ENCODE measurements at regions not wholly inside any gene's neighbourhood (a gene's known extent, or its start where the extent isn't known, plus 50 kb on each side); places are given as distances from the start of the nearest gene placed in this dataset.

DNA sequence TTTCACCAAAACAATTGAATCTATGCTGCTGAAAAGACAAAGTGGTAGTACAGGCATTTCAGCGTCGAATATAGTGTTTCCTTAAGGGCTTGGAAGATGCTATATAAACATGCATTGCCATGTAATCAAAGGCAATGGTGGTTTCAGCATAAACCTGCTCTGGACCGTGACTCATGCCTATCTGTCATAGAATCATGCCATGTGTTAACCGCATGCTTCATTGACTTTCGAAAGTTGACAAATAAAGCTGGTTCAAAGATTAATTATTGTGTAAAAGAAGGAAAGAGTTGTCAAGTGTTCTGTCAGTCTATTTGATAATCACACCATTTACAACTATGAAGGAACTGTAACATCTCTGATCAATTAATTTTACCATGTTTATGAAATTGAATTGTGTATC, 83.2 kb downstream of the FUNDC1 start:
- Histone ChIP-seq H4K20me1 (ENCODE audit: control insufficient read depth, insufficient read depth) (no peaks in the 10 kb centered on the region), H3K9ac (ENCODE audit: control insufficient read depth, insufficient read depth, low read length) (no peak overlapping the region), H2AFZ (ENCODE audit: control insufficient read depth, low read depth, low read length) (no peak overlapping the region), H3K4me1 (ENCODE audit: control insufficient read depth, insufficient read depth, low read length) (no peaks in the 10 kb centered on the region), H3K36me3 (ENCODE audit: control insufficient read depth in 2 of 2, insufficient read depth in 2 of 2, low read length in 1 of 2) (no peaks in the 10 kb centered on the region), H3K4me2 (ENCODE audit: control insufficient read depth, insufficient read depth) (no peak overlapping the region), H3K4me3 (no peak overlapping the region), H3K79me2 (ENCODE audit: control insufficient read depth, insufficient read depth, low read length) (no peaks in the 10 kb centered on the region), H3K27ac (ENCODE audit: control insufficient read depth, insufficient read depth) (no peak overlapping the region), H3K9me3 (replicated peaks; ENCODE audit: control insufficient read depth, insufficient read depth, low read length) (no peaks in the 10 kb centered on the region), H3K27me3 (replicated peaks in 1 of 2; ENCODE audit: control insufficient read depth in 2 of 2, insufficient read depth in 2 of 2, low read length in 1 of 2) (no peaks in the 10 kb centered on the region)
- intact Hi-C loops (cut with micrococcal nuclease; ENCODE audit: unreplicated experiment) (no loop called here), in situ Hi-C loops (cut with MboI) (no loop called here)
- 51% methylated on average over 5 of the region's 5 CpGs for WGBS (ENCODE audit: insufficient coverage, insufficient replicate concordance, low lambda C conversion rate, missing lambda C conversion rate)
- BruUV-seq (replicated peaks): no TSS peak
- ChIA-PET CTCF (no interaction called here), SMC1A (ENCODE audit: uncharacterized antibody, unreplicated experiment) (no interaction called here), RAD21 (ENCODE audit: unreplicated experiment) (no interaction called here), POLR2A (no interaction called here)
- no peak for TF ChIP-seq SUPT20H (IDR thresholded peaks at IDR 0.05; ENCODE audit: borderline replicate concordance, control insufficient read depth, low read depth, low read length)
- TF ChIP-seq SRF (IDR thresholded peaks at IDR 0.05; ENCODE audit: low read depth in 2 of 2, low read length in 2 of 2): no peak
- no peak for TF ChIP-seq CBX5 (IDR thresholded peaks at IDR 0.05; ENCODE audit: low read depth)
- no peak for TF ChIP-seq RELA (IDR thresholded peaks at IDR 0.05; ENCODE audit: borderline replicate concordance, partially characterized antibody)
- TF ChIP-seq ZNF274 (IDR thresholded peaks at IDR 0.05; ENCODE audit: insufficient read depth, insufficient read length): no peak
- no peak for TF ChIP-seq ZBED1 (IDR thresholded peaks at IDR 0.05; ENCODE audit: borderline replicate concordance)
- no peak for TF ChIP-seq EZH2 (IDR thresholded peaks at IDR 0.05; ENCODE audit: borderline replicate concordance, control insufficient read depth, low read depth, low read length)
- TF ChIP-seq, protein P1, sequence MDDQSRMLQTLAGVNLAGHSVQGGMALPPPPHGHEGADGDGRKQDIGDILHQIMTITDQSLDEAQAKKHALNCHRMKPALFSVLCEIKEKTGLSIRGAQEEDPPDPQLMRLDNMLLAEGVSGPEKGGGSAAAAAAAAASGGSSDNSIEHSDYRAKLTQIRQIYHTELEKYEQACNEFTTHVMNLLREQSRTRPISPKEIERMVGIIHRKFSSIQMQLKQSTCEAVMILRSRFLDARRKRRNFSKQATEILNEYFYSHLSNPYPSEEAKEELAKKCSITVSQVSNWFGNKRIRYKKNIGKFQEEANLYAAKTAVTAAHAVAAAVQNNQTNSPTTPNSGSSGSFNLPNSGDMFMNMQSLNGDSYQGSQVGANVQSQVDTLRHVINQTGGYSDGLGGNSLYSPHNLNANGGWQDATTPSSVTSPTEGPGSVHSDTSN (IDR thresholded peaks at IDR 0.05; ENCODE audit: insufficient replicate concordance, low read depth, low read length): no peak
- TF ChIP-seq, protein P2, sequence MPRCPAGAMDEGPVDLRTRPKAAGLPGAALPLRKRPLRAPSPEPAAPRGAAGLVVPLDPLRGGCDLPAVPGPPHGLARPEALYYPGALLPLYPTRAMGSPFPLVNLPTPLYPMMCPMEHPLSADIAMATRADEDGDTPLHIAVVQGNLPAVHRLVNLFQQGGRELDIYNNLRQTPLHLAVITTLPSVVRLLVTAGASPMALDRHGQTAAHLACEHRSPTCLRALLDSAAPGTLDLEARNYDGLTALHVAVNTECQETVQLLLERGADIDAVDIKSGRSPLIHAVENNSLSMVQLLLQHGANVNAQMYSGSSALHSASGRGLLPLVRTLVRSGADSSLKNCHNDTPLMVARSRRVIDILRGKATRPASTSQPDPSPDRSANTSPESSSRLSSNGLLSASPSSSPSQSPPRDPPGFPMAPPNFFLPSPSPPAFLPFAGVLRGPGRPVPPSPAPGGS (IDR thresholded peaks at IDR 0.05; ENCODE audit: borderline replicate concordance, insufficient read depth, low read depth, low read length, poor library complexity, severe bottlenecking): no peak
- ATAC-seq: no peak
- FAIRE-seq: no peak
- DNase-seq (ENCODE audit: low read depth, low spot score): no peak
